BJ (cell line): ENCODE measurements at regions not wholly inside any gene's neighbourhood (a gene's known extent, or its start where the extent isn't known, plus 50 kb on each side); places are given as distances from the start of the nearest gene placed in this dataset.

Experiments
- CTCF ChIA-PET: fragments of 350-600 bp; formaldehyde crosslinking; extraction: SDS; loops from one replicate; lab custom pipeline; 2021; ENCODE audit warnings: antibody characterized with exemption, inconsistent platforms; lab: Yijun Ruan, JAX
- POLR2A ChIA-PET: fragments of 300-600 bp; sonication (Branson Sonifier 250); formaldehyde crosslinking; extraction: SDS; loops from one replicate; lab custom pipeline; 2021; ENCODE audit warnings: antibody characterized with exemption; lab: Charles Lee
- DNase-seq: peaks from one replicate; pipeline ENCODE4 v3.0.0-alpha.2; 2011; ENCODE audit warnings: low read depth
- H3K27me3 ChIP-seq: 2 replicates; pipeline ENCODE4 v1.6.0; 2011; ENCODE audit warnings: low read length; ENCODE audit not compliant: control insufficient read depth, insufficient read depth
- H3K36me3 ChIP-seq: 2 replicates; pipeline ENCODE4 v1.5.1; 2011; ENCODE audit warnings: low read length; ENCODE audit not compliant: control insufficient read depth, insufficient read depth
- H3K4me3 ChIP-seq: 2 replicates; pipeline ENCODE4 v1.5.1; 2011; ENCODE audit warnings: low read depth, mild to moderate bottlenecking, control low read depth, low read length
- TF ChIP-seq, protein P1 (sequence below): IDR thresholded peaks from 2 replicates; pipeline ENCODE4 v1.5.1; 2011; ENCODE audit warnings: low read depth, mild to moderate bottlenecking, control low read depth, inconsistent platforms, low read length, moderate library complexity; ENCODE audit not compliant: insufficient read depth

DNA sequence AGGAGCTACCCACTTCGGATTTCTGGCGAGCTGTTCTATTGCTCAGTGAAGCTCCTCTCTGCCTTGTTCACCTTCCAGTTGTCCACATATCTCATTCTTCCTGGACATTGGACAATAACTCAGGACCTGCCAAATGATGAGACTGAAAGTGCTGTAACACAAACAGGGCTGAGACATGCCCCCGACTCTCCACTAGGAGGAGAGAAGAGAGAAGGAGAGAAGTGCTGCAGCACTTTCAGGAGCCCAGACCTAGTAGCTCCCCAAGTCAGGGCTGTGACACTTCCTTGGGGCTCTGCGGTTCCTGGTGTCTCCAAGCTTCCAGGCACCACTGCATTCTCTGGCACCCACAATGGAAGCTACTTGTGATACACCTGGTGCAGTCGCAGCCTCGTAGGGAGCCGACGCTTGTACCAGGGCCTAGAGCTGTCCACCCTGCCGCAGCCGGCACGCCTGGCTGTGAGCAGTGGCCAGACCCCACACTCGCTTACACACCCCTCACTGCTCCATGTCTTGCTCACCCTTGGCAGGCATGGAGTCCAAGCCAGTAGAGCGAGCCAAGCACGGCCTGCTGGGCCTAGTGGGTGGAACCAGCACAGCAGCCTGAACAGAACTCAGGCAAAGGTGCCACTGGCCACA is 234.9 kb downstream of the TECRL start:
- CTCF ChIA-PET = no interaction called here
- DNase-seq = no peak
- POLR2A ChIA-PET = no interaction called here
- H3K4me3 ChIP-seq = no peak overlapping the region
- H3K27me3 ChIP-seq = no peaks in the 10 kb centered on the region
- no peaks in the 10 kb centered on the region for H3K36me3 ChIP-seq
- TF ChIP-seq, protein P1, sequence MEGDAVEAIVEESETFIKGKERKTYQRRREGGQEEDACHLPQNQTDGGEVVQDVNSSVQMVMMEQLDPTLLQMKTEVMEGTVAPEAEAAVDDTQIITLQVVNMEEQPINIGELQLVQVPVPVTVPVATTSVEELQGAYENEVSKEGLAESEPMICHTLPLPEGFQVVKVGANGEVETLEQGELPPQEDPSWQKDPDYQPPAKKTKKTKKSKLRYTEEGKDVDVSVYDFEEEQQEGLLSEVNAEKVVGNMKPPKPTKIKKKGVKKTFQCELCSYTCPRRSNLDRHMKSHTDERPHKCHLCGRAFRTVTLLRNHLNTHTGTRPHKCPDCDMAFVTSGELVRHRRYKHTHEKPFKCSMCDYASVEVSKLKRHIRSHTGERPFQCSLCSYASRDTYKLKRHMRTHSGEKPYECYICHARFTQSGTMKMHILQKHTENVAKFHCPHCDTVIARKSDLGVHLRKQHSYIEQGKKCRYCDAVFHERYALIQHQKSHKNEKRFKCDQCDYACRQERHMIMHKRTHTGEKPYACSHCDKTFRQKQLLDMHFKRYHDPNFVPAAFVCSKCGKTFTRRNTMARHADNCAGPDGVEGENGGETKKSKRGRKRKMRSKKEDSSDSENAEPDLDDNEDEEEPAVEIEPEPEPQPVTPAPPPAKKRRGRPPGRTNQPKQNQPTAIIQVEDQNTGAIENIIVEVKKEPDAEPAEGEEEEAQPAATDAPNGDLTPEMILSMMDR = no peak

DNA sequence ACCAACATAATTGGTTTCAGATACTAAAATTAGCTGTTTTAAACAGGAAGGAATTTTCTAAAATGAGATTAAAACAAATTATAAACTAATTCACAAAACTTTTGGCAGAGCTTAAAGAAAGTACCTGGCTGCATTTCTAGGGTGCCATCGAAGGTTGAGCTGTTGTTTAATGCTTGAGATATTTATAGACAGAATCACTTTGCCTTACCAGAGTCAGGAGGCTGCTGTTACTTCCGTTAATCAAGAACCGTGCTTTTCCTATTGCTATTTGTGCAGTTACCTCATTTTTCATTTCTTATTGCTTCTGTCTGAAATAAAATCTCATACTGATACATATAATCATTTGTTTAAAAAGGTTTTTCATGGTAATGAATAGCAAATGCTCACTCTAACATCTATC is 242.9 kb downstream of the TECRL start:
- TF ChIP-seq, protein P1 = no peak
- POLR2A ChIA-PET = no interaction called here
- CTCF ChIA-PET = no interaction called here

DNA sequence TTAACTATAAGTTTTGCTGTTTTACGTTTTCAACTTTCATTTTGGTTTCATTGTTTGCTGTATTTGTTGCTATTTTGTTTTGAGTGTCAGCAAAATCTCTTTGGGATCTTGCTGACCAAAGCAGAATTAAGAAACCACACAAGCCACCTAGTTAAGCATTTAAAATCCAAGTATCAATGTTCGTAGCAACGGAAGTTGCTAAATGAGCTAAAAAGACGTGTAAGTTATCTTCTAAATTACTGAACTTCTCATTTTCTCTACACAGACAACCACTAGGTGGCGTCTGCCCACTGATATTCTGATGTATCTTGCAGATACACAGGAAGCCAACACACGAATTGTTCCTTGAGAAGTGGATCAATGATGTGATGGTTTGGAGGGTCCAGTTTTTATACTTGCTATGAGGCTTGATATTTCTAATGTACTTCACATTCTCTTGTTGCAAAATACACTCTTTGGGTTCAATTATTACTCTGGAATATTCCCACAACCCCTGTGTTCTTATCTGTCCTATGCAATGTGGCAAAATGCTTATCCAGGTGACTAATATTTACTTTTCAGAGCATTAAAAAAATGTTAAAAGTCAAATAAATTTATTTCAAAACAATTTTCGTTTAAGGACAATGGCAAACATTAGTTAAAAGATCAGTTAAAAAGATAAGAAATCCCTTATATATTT is 250.5 kb downstream of the TECRL start:
- ChIA-PET CTCF (interaction anchor here (1.7 kb wide), 1 partner anchor 380 kb away, joined by 5 read pairs; no protein-coding TSS in a partner anchor), POLR2A (no interaction called here)
- no peak overlapping the region for H3K4me3 ChIP-seq
- H3K27me3 ChIP-seq = no peaks in the 10 kb centered on the region
- H3K36me3 ChIP-seq = no peaks in the 10 kb centered on the region
- no peak for DNase-seq
- TF ChIP-seq, protein P1 = peak; percentile 55

More for the DNA sequence above, 242.9 kb downstream of the TECRL start:
- Histone ChIP-seq H3K27me3 (no peaks in the 10 kb centered on the region), H3K36me3 (no peaks in the 10 kb centered on the region), H3K4me3 (no peak overlapping the region)
- no peak for DNase-seq

- ChIA-PET POLR2A (no interaction called here), CTCF (no interaction called here)
- Histone ChIP-seq H3K27me3 (no peaks in the 10 kb centered on the region), H3K4me3 (no peak overlapping the region), H3K36me3 (no peaks in the 10 kb centered on the region)
- TF ChIP-seq, protein P1 = no peak
- no peak for DNase-seq
Observed at GRCh38 chr4:64157397-64157796, 251.9 kb downstream of the TECRL start.

GRCh38 chr4:64156253-64156652 is 253.0 kb downstream of the TECRL start:
- TF ChIP-seq, protein P1 = no peak
- Histone ChIP-seq H3K4me3 (no peak overlapping the region), H3K27me3 (no peaks in the 10 kb centered on the region), H3K36me3 (no peaks in the 10 kb centered on the region)
- DNase-seq = no peak
- ChIA-PET CTCF (interaction anchor here (1.1 kb wide), 1 partner anchor 383 kb away, joined by 3 read pairs; no protein-coding TSS in a partner anchor), POLR2A (no interaction called here)
